IPS DF 6.9 (cell line): ENCODE measurements at regions not wholly inside any gene's neighbourhood (a gene's known extent, or its start where the extent isn't known, plus 50 kb on each side); places are given as distances from the start of the nearest gene placed in this dataset.

Experiments used
- DNase-seq: peaks from one replicate; pipeline ENCODE4 v3.0.0-alpha.2; 2013; ENCODE audit warnings: low read depth, low spot score
- H3K27ac ChIP-seq: one replicate; pipeline ENCODE4 v1.5.1; 2013; ENCODE audit warnings: low read length, control low read depth
- H3K27me3 ChIP-seq: 2 replicates; pipeline ENCODE4 v1.6.1; 2013; ENCODE audit warnings: mild to moderate bottlenecking, low read length; ENCODE audit not compliant: control insufficient read depth, insufficient read depth
- H3K36me3 ChIP-seq: 2 replicates; pipeline ENCODE4 v1.6.1; 2013; ENCODE audit warnings: low read length; ENCODE audit not compliant: control insufficient read depth, insufficient read depth
- H3K4me1 ChIP-seq: 2 replicates; pipeline ENCODE4 v1.6.1; 2013; ENCODE audit warnings: low read length; ENCODE audit not compliant: control insufficient read depth, insufficient read depth
- H3K4me3 ChIP-seq: 2 replicates; pipeline ENCODE4 v1.5.1; 2013; ENCODE audit warnings: mild to moderate bottlenecking, low read length
- H3K9me3 ChIP-seq: 2 replicates; pipeline ENCODE4 v1.6.1; 2013; ENCODE audit warnings: low read length, inconsistent platforms; ENCODE audit not compliant: control insufficient read depth, insufficient read depth
- WGBS: extraction: QIAGEN DNeasy Blood & Tissue Kit; methylation state at CpG from one replicate; pipeline ENCODE4 v1.1.7; 2013; ENCODE audit warnings: mixed read lengths, missing lambda C conversion rate; ENCODE audit not compliant: insufficient read length, insufficient coverage; 5-methylcytosine and 5-hydroxymethylcytosine counted together

GRCh38 chr2:176468457-176469113, 199.3 kb downstream of the MTX2 start:
- no CpG with 5 or more reads among the region's 4 CpGs for WGBS
- DNase-seq: no peak
- Histone ChIP-seq H3K36me3 (no peaks in the 10 kb centered on the region), H3K27ac (no peak overlapping the region), H3K4me1 (0 out of 2 replicates have a peak, but pooled peaks cover 1% of the 10 kb centered on the region), H3K9me3 (no peaks in the 10 kb centered on the region), H3K4me3 (no peak overlapping the region), H3K27me3 (no peaks in the 10 kb centered on the region)

GRCh38 chr2:176470713-176471112, 201.5 kb downstream of the MTX2 start:
- Histone ChIP-seq H3K27me3 (no peaks in the 10 kb centered on the region), H3K9me3 (no peaks in the 10 kb centered on the region), H3K4me3 (no peak overlapping the region), H3K36me3 (no peaks in the 10 kb centered on the region), H3K4me1 (0 out of 2 replicates have a peak, but pooled peaks cover 1% of the 10 kb centered on the region), H3K27ac (no peak overlapping the region)
- DNase-seq: no peak
- WGBS: no CpG with 5 or more reads among the region's 4 CpGs

GRCh38 chr2:176471949-176472348, 202.7 kb downstream of the MTX2 start:
- no peaks in the 10 kb centered on the region for H3K4me1 ChIP-seq
- no CpG with 5 or more reads among the region's 2 CpGs for WGBS
- DNase-seq: no peak
- no peak overlapping the region for H3K4me3 ChIP-seq
- H3K9me3 ChIP-seq: no peaks in the 10 kb centered on the region
- no peak overlapping the region for H3K27ac ChIP-seq
- no peaks in the 10 kb centered on the region for H3K27me3 ChIP-seq
- H3K36me3 ChIP-seq: no peaks in the 10 kb centered on the region

GRCh38 chr2:176473177-176473576, 203.9 kb downstream of the MTX2 start:
- no peak overlapping the region for H3K27ac ChIP-seq
- DNase-seq: no peak
- H3K27me3 ChIP-seq: no peaks in the 10 kb centered on the region
- H3K4me1 ChIP-seq: no peaks in the 10 kb centered on the region
- no peak overlapping the region for H3K4me3 ChIP-seq
- no peaks in the 10 kb centered on the region for H3K9me3 ChIP-seq
- no CpG with 5 or more reads among the region's 4 CpGs for WGBS
- no peaks in the 10 kb centered on the region for H3K36me3 ChIP-seq

GRCh38 chr2:176473851-176474250, 204.6 kb downstream of the MTX2 start:
- H3K4me1 ChIP-seq: no peaks in the 10 kb centered on the region
- no CpG with 5 or more reads among the region's 6 CpGs for WGBS
- no peak for DNase-seq
- H3K9me3 ChIP-seq: no peaks in the 10 kb centered on the region
- H3K27me3 ChIP-seq: no peaks in the 10 kb centered on the region
- H3K36me3 ChIP-seq: no peaks in the 10 kb centered on the region
- H3K4me3 ChIP-seq: no peak overlapping the region
- H3K27ac ChIP-seq: no peak overlapping the region

DNA sequence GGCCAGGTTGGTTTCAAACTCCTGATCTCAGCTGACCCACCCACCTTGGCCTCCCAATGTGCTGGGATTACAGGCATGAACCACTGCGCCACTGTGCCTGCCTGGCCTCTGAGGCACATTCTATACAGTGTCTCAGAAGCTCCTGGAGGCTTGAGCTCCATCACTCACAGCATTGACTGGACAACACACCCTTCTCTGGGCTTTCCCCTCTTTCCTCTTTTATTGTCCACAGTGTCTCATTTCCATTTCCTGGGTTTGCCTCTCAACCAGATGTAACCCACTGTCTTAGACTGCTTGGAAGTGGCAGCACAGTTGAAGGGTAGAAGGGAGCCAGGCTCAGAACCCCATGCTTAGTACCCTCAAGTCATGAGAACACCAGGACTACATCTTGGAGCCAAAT, 208.1 kb downstream of the MTX2 start:
- Histone ChIP-seq H3K9me3 (no peaks in the 10 kb centered on the region), H3K4me1 (no peaks in the 10 kb centered on the region), H3K36me3 (no peaks in the 10 kb centered on the region), H3K27ac (no peak overlapping the region), H3K4me3 (no peak overlapping the region), H3K27me3 (no peaks in the 10 kb centered on the region)
- DNase-seq: no peak
- WGBS: no CpG with 5 or more reads among the region's 1 CpG

DNA sequence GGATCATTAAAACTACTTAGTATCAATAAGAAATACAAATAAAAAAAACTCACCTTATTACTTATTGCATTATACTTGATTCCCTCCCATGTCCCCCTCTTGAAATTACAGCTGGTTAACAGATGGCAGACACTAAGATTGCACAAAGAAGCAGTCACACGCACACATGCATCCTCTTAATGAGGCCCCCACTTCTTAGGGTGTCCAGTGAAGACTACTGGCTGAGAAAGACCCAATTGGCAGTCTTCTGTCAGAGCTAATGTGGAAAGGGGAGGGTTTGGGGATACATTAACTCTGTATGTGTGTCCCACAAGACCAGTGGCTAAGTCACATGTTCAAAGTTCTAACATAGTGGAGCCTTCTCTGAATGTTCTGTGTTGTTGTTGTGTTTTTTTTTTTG, 210.7 kb downstream of the MTX2 start:
- Histone ChIP-seq H3K27ac (no peak overlapping the region), H3K27me3 (no peaks in the 10 kb centered on the region), H3K36me3 (no peaks in the 10 kb centered on the region), H3K4me1 (no peaks in the 10 kb centered on the region), H3K9me3 (no peaks in the 10 kb centered on the region), H3K4me3 (no peak overlapping the region)
- no CpG with 5 or more reads among the region's 1 CpG for WGBS
- DNase-seq: no peak

DNA sequence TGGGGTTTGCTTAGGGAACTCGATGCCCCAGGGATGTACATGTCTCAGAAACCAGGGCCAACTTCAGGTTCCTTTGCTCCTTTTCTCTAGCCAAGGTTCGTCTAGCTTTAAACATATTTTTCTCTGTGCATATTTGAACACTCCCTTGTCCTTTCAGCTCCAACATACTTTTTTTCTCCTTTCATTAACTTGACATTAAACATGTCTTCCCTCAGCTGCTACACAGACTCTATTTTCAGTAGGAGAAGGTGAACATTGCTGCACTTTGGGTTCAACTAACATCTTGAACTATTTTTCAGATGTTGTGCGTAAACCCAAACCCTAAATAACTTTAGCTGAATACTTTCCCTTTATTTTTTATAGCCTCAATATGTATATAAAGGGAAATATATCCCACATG, 212.9 kb downstream of the MTX2 start:
- Histone ChIP-seq H3K27me3 (no peaks in the 10 kb centered on the region), H3K36me3 (no peaks in the 10 kb centered on the region)

GRCh38 chr2:176483476-176483875, 214.2 kb downstream of the MTX2 start:
- Histone ChIP-seq H3K9me3 (no peaks in the 10 kb centered on the region), H3K4me1 (no peaks in the 10 kb centered on the region), H3K27me3 (no peaks in the 10 kb centered on the region), H3K36me3 (no peaks in the 10 kb centered on the region), H3K27ac (no peak overlapping the region), H3K4me3 (no peak overlapping the region)
- WGBS: no CpG with 5 or more reads among the region's 7 CpGs
- DNase-seq: no peak

More for the DNA sequence above, 212.9 kb downstream of the MTX2 start:
- Histone ChIP-seq H3K9me3 (no peaks in the 10 kb centered on the region), H3K4me3 (no peak overlapping the region), H3K4me1 (no peaks in the 10 kb centered on the region), H3K27ac (no peak overlapping the region)
- no CpG with 5 or more reads among the region's 3 CpGs for WGBS
- DNase-seq: no peak

DNA sequence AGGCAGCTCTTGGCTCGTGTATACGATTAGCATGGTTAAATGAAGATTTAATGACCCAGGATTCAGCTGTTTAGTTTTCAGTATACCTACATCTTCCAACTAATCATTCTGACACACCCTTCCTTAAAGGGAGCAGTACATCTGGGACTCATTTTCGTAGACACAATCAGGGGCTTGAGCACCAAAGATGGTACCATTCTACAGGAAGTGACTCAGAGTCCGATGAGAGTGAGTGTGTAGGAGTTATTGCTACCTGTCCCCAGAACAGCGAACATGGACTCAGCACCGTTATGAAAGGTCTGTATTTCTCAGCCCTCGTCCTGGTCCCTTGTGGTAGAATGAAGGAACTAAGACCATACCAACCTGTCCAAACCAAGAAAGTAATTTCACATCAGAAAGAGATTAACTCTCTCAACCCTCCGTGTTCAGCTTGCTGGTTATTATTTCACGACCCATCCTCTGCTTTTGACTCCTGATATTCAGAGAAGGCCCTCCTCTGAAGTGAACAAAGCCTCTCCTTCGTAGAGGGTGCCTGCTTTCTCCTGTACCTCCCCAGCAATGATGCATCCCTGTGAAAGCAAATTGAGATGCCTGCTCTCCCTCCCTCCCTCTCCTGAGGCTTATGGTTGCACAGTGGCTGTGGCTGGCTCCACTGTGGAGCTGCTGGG, 214.8 kb downstream of the MTX2 start:
- no CpG with 5 or more reads among the region's 10 CpGs for WGBS
- no peak for DNase-seq

GRCh38 chr2:176484838-176485237, 215.6 kb downstream of the MTX2 start:
- Histone ChIP-seq H3K4me3 (no peak overlapping the region), H3K9me3 (no peaks in the 10 kb centered on the region), H3K27me3 (no peaks in the 10 kb centered on the region), H3K4me1 (no peaks in the 10 kb centered on the region), H3K36me3 (no peaks in the 10 kb centered on the region), H3K27ac (no peak overlapping the region)
- no CpG with 5 or more reads among the region's 3 CpGs for WGBS
- DNase-seq: no peak

More for the DNA sequence above, 214.8 kb downstream of the MTX2 start:
- Histone ChIP-seq H3K4me1 (no peaks in the 10 kb centered on the region), H3K27ac (no peak overlapping the region), H3K36me3 (no peaks in the 10 kb centered on the region), H3K4me3 (no peak overlapping the region), H3K27me3 (no peaks in the 10 kb centered on the region), H3K9me3 (no peaks in the 10 kb centered on the region)
